ENCODE measurements at regions not wholly inside any gene's neighbourhood (a gene's known extent, or its start where the extent isn't known, plus 50 kb on each side); places are given as distances from the start of the nearest gene placed in this dataset.
A peak's percentile ranks its signal among the peaks of the same experiment; 100 is the strongest.

GRCh38 chr13:82701020-82701419 lies 1181.3 kb downstream of the SLITRK1 start:
- DNase-seq = no peak

GRCh38 chr13:82698941-82699340 lies 1183.3 kb downstream of the SLITRK1 start:
- DNase-seq = no peak

- DNase-seq = no peak
Measured at GRCh38 chr13:82698383-82698782, 1183.9 kb downstream of the SLITRK1 start.

GRCh38 chr13:82693607-82694006 lies 1188.7 kb downstream of the SLITRK1 start:
- no peak for DNase-seq

GRCh38 chr13:82688400-82688994 lies 1193.8 kb downstream of the SLITRK1 start:
- DNase-seq = no peak

- DNase-seq = no peak
Measured at GRCh38 chr13:82687884-82688283, 1194.4 kb downstream of the SLITRK1 start.

- DNase-seq = no peak
Measured at GRCh38 chr13:82681535-82681934, 1200.7 kb downstream of the SLITRK1 start.

GRCh38 chr13:82678052-82678451 lies 1204.2 kb downstream of the SLITRK1 start:
- DNase-seq = no peak

GRCh38 chr13:82675024-82675423 lies 1207.2 kb downstream of the SLITRK1 start:
- no peak for DNase-seq

- no peak for DNase-seq
Measured at GRCh38 chr13:82674546-82674945, 1207.7 kb downstream of the SLITRK1 start.

- DNase-seq = no peak
Measured at GRCh38 chr13:82672248-82672647, 1210.0 kb downstream of the SLITRK1 start.

- no peak for DNase-seq
Measured at GRCh38 chr13:82664183-82664582, 1218.1 kb downstream of the SLITRK1 start.

GRCh38 chr13:82661126-82661525 lies 1221.1 kb downstream of the SLITRK1 start:
- DNase-seq = no peak

GRCh38 chr13:82658811-82659210 lies 1223.5 kb downstream of the SLITRK1 start:
- DNase-seq = no peak

- DNase-seq = no peak
Measured at GRCh38 chr13:82657471-82657870, 1224.8 kb downstream of the SLITRK1 start.

GRCh38 chr13:82654861-82655855 lies 1227.1 kb downstream of the SLITRK1 start:
- DNase-seq = peak in 1 of 51 donors; percentile 2

GRCh38 chr13:82654143-82654542 lies 1228.1 kb downstream of the SLITRK1 start:
- DNase-seq = no peak

GRCh38 chr13:82647540-82647939 lies 1234.7 kb downstream of the SLITRK1 start:
- no peak for DNase-seq

- no peak for DNase-seq
Measured at GRCh38 chr13:82636119-82636518, 1246.2 kb downstream of the SLITRK1 start.

- DNase-seq = no peak
Measured at GRCh38 chr13:82634946-82635345, 1247.3 kb downstream of the SLITRK1 start.

GRCh38 chr13:82627183-82627582 lies 1255.1 kb downstream of the SLITRK1 start:
- DNase-seq = no peak

GRCh38 chr13:82625717-82626116 lies 1256.6 kb downstream of the SLITRK1 start:
- DNase-seq = no peak

GRCh38 chr13:82615043-82615442 lies 1267.2 kb downstream of the SLITRK1 start:
- DNase-seq = no peak
